ENCODE measurements at regions not wholly inside any gene's neighbourhood (a gene's known extent, or its start where the extent isn't known, plus 50 kb on each side); places are given as distances from the start of the nearest gene placed in this dataset.

- Histone ChIP-seq H3K4me3 (ENCODE audit: low read length) (no peak overlapping the region), H3K36me3 (ENCODE audit: insufficient read depth, low read length) (no peaks in the 10 kb centered on the region), H3K27me3 (ENCODE audit: control insufficient read depth in 1 of 2, insufficient read depth in 2 of 2, low read length in 2 of 2) (no peaks in the 10 kb centered on the region), H3K27ac (ENCODE audit: low read depth in 1 of 2, low read length in 2 of 2) (no peak overlapping the region), H3K9me3 (ENCODE audit: control insufficient read depth in 1 of 2, insufficient read depth in 1 of 2, low read length in 2 of 2) (no peaks in the 10 kb centered on the region), H3K4me1 (ENCODE audit: insufficient read depth, low read length) (no peaks in the 10 kb centered on the region)
- H3K27me3 Mint-ChIP-seq, result no peaks in the 10 kb centered on the region
- peaks cover 4% of the 10 kb centered on the region for H3K9me3 Mint-ChIP-seq
- no peaks in the 10 kb centered on the region for H3K36me3 Mint-ChIP-seq (ENCODE audit: low read depth)
- intact Hi-C loops (cut with DNase I, micrococcal nuclease), result no loop called here
- CTCF ChIA-PET, result no interaction called here
- no peak overlapping the region for H3K27ac Mint-ChIP-seq
- no peak for TF ChIP-seq CTCF (IDR thresholded peaks at IDR 0.05)
- H3K4me3 Mint-ChIP-seq, result no peak overlapping the region
- POLR2A ChIA-PET, result no interaction called here
- no peak for DNase-seq
- no peak for ATAC-seq (ENCODE audit: poor library complexity)
- H3K4me1 Mint-ChIP-seq (ENCODE audit: low read depth), result no peaks in the 10 kb centered on the region
Observed at GRCh38 chr7:91600112-91600511, 280.4 kb downstream of the MTERF1 start.

GRCh38 chr7:91603707-91604106 lies 276.8 kb downstream of the MTERF1 start:
- ChIA-PET POLR2A (no interaction called here), CTCF (no interaction called here)
- Histone ChIP-seq H3K4me3 (ENCODE audit: low read length) (no peak overlapping the region), H3K27ac (ENCODE audit: low read depth in 1 of 2, low read length in 2 of 2) (no peak overlapping the region), H3K4me1 (ENCODE audit: insufficient read depth, low read length) (no peaks in the 10 kb centered on the region), H3K27me3 (ENCODE audit: control insufficient read depth in 1 of 2, insufficient read depth in 2 of 2, low read length in 2 of 2) (no peaks in the 10 kb centered on the region), H3K36me3 (ENCODE audit: insufficient read depth, low read length) (no peaks in the 10 kb centered on the region), H3K9me3 (ENCODE audit: control insufficient read depth in 1 of 2, insufficient read depth in 1 of 2, low read length in 2 of 2) (no peaks in the 10 kb centered on the region)
- ATAC-seq (ENCODE audit: poor library complexity) (no peak), DNase-seq (no peak)
- intact Hi-C loops (cut with DNase I, micrococcal nuclease), result no loop called here
- no peak overlapping the region for H3K4me3 Mint-ChIP-seq
- no peak overlapping the region for H3K27ac Mint-ChIP-seq
- no peaks in the 10 kb centered on the region for H3K9me3 Mint-ChIP-seq
- no peak for TF ChIP-seq CTCF (IDR thresholded peaks at IDR 0.05)
- H3K27me3 Mint-ChIP-seq, result no peaks in the 10 kb centered on the region
- no peaks in the 10 kb centered on the region for H3K4me1 Mint-ChIP-seq (ENCODE audit: low read depth)
- no peaks in the 10 kb centered on the region for H3K36me3 Mint-ChIP-seq (ENCODE audit: low read depth)

GRCh38 chr7:91608606-91609005 lies 271.9 kb downstream of the MTERF1 start:
- CTCF ChIA-PET, result no interaction called here

More at GRCh38 chr7:91608606-91609005, 271.9 kb downstream of the MTERF1 start:
- Histone ChIP-seq H3K4me3 (ENCODE audit: low read length) (no peak overlapping the region), H3K9me3 (ENCODE audit: control insufficient read depth in 1 of 2, insufficient read depth in 1 of 2, low read length in 2 of 2) (no peaks in the 10 kb centered on the region), H3K27ac (ENCODE audit: low read depth in 1 of 2, low read length in 2 of 2) (no peak overlapping the region), H3K27me3 (ENCODE audit: control insufficient read depth in 1 of 2, insufficient read depth in 2 of 2, low read length in 2 of 2) (no peaks in the 10 kb centered on the region), H3K36me3 (ENCODE audit: insufficient read depth, low read length) (no peaks in the 10 kb centered on the region), H3K4me1 (ENCODE audit: insufficient read depth, low read length) (no peaks in the 10 kb centered on the region)
- H3K36me3 Mint-ChIP-seq (ENCODE audit: low read depth), result no peaks in the 10 kb centered on the region
- H3K4me1 Mint-ChIP-seq (ENCODE audit: low read depth), result no peaks in the 10 kb centered on the region
- no peak overlapping the region for H3K4me3 Mint-ChIP-seq
- no peak for DNase-seq
- no peak for ATAC-seq (ENCODE audit: poor library complexity)
- intact Hi-C loops (cut with DNase I, micrococcal nuclease), result no loop called here
- POLR2A ChIA-PET, result no interaction called here
- peaks cover 4% of the 10 kb centered on the region for H3K27me3 Mint-ChIP-seq
- H3K27ac Mint-ChIP-seq, result no peak overlapping the region
- H3K9me3 Mint-ChIP-seq, result peaks cover 4% of the 10 kb centered on the region
- no peak for TF ChIP-seq CTCF (IDR thresholded peaks at IDR 0.05)

Data from CD4-positive, alpha-beta T cell (primary cell).